GM12878 (cell line): ENCODE measurements at regions not wholly inside any gene's neighbourhood (a gene's known extent, or its start where the extent isn't known, plus 50 kb on each side); places are given as distances from the start of the nearest gene placed in this dataset.

Experiments
- ATAC-seq: fragments of 200-7000 bp; cut with Tn5 transposase; 3 replicates; pipeline ENCODE4 v1.9.1; 2020; ENCODE audit warnings: mild to moderate bottlenecking, moderate library complexity
- BruUV-seq: library from RNA; stranded (reverse); fragments of 400-500 nt; replicated peaks from 2 replicates; lab custom pipeline; 2021; lab: Mats Ljungman, UMichigan
- CTCF ChIA-PET: fragments of 300-600 bp; sonication (Branson Sonifier 250); formaldehyde crosslinking; extraction: SDS; loops from one replicate; lab custom pipeline; 2021; ENCODE audit warnings: inconsistent platforms; lab: Yijun Ruan, JAX
- POLR2A ChIA-PET: fragments of 350-600 bp; formaldehyde crosslinking; extraction: SDS; loops from one replicate; lab custom pipeline; 2021; ENCODE audit warnings: inconsistent platforms; lab: Charles Lee
- RAD21 ChIA-PET: fragments of 300-600 bp; sonication (Branson Sonifier 250); formaldehyde crosslinking; loops from one replicate; lab custom pipeline; 2023; ENCODE audit warnings: antibody characterized with exemption; ENCODE audit not compliant: unreplicated experiment; lab: Charles Lee
- SMC1A ChIA-PET: fragments of 300-600 bp; sonication (Branson Sonifier 250); formaldehyde crosslinking; loops from one replicate; lab custom pipeline; 2023; ENCODE audit not compliant: unreplicated experiment, uncharacterized antibody; lab: Charles Lee
- DNase-seq: peaks from one replicate; pipeline ENCODE4 v3.0.0-alpha.2; 2011; ENCODE audit warnings: low read depth, low spot score
- FAIRE-seq: peaks from 3 replicates; lab custom pipeline; 2011; peaks lifted over from hg19 to GRCh38; lab: Jason Lieb, UNC
- H2AFZ ChIP-seq: 2 replicates; pipeline ENCODE4 v1.6.0; 2011; ENCODE audit warnings: low read depth, low read length, control low read depth; ENCODE audit not compliant: control insufficient read depth
- H3K27ac ChIP-seq: 2 replicates; pipeline ENCODE4 v1.5.1; 2011; ENCODE audit warnings: control low read depth; ENCODE audit not compliant: control insufficient read depth, insufficient read depth
- H3K27me3 ChIP-seq, 2 experiments: replicated peaks in 1 of 2; 2 replicates each; pipeline versions ENCODE4 v1.6.0 to v1.6.1; 2011; ENCODE audit warnings: low read length in 1 of 2; ENCODE audit not compliant: control insufficient read depth in 2 of 2, insufficient read depth in 2 of 2
- H3K36me3 ChIP-seq, 2 experiments: 2 replicates each; pipeline ENCODE4 v1.5.1; 2011; ENCODE audit warnings: low read length in 1 of 2; ENCODE audit not compliant: control insufficient read depth in 2 of 2, insufficient read depth in 2 of 2
- H3K4me1 ChIP-seq: 2 replicates; pipeline ENCODE4 v1.6.1; 2011; ENCODE audit warnings: mild to moderate bottlenecking, low read length, moderate library complexity, mixed read lengths; ENCODE audit not compliant: control insufficient read depth, insufficient read depth
- H3K4me2 ChIP-seq: 2 replicates; pipeline ENCODE4 v1.6.0; 2011; ENCODE audit warnings: control low read depth; ENCODE audit not compliant: control insufficient read depth, insufficient read depth
- H3K4me3 ChIP-seq: fragments of 200-600 bp; sonication (generic); 2 replicates; pipeline ENCODE4 v1.5.1; 2016
- H3K79me2 ChIP-seq: 2 replicates; pipeline ENCODE4 v1.6.0; 2011; ENCODE audit warnings: low read length; ENCODE audit not compliant: control insufficient read depth, insufficient read depth
- H3K9ac ChIP-seq: 2 replicates; pipeline ENCODE4 v1.8.0; 2011; ENCODE audit warnings: low read length, control low read depth, mixed read lengths; ENCODE audit not compliant: control insufficient read depth, insufficient read depth
- H3K9me3 ChIP-seq: replicated peaks from 3 replicates; pipeline ENCODE4 v1.5.1; 2011; ENCODE audit warnings: mild to moderate bottlenecking, low read length; ENCODE audit not compliant: control insufficient read depth, insufficient read depth
- H4K20me1 ChIP-seq: 2 replicates; pipeline ENCODE4 v1.6.0; 2011; ENCODE audit not compliant: control insufficient read depth, insufficient read depth
- ETV6 ChIP-seq, 2 experiments: fragments of 450-650 bp in 1 of 2; IDR thresholded peaks in 1 of 2; conservative IDR thresholded peaks in 1 of 2; 2 replicates each; pipeline ENCODE4 v1.6.1; 2014; ENCODE audit warnings: antibody characterized with exemption in 1 of 2, borderline replicate concordance in 1 of 2, low read depth in 1 of 2, mild to moderate bottlenecking in 1 of 2, moderate library complexity in 1 of 2
- HCFC1 ChIP-seq: fragments of 150-350 bp; IDR thresholded peaks from 2 replicates; pipeline ENCODE4 v1.6.1; 2014; ENCODE audit warnings: low read length
- POLR2A ChIP-seq: IDR thresholded peaks from 2 replicates; pipeline ENCODE4 v1.6.1; 2011; ENCODE audit warnings: low read depth, mild to moderate bottlenecking, low read length
- POLR2AphosphoS5 ChIP-seq: IDR thresholded peaks from 2 replicates; pipeline ENCODE4 v1.6.1; 2011; ENCODE audit warnings: mild to moderate bottlenecking, low read length, inconsistent platforms
- PRDM15 ChIP-seq: fragments of 450-650 bp; formaldehyde crosslinking; IDR thresholded peaks from 2 replicates; pipeline ENCODE4 v1.4.0; 2020; ENCODE audit warnings: mild to moderate bottlenecking, moderate library complexity
- RAD51 ChIP-seq: fragments of 450-650 bp; IDR thresholded peaks from 2 replicates; pipeline ENCODE4 v1.6.1; 2016; ENCODE audit warnings: moderate library complexity, mild to moderate bottlenecking, inconsistent platforms
- SPI1 ChIP-seq: IDR thresholded peaks from 2 replicates; pipeline ENCODE4 v1.6.1; 2011; ENCODE audit warnings: low read depth, mild to moderate bottlenecking, low read length, moderate library complexity, borderline replicate concordance; ENCODE audit not compliant: insufficient read depth
- SREBF2 ChIP-seq: IDR thresholded peaks from 2 replicates; pipeline ENCODE4 v1.6.1; 2012; ENCODE audit warnings: mild to moderate bottlenecking, low read length
- SRF ChIP-seq, 2 experiments: IDR thresholded peaks; 2 replicates each; pipeline ENCODE4 v1.6.1; 2011; ENCODE audit warnings: low read depth in 2 of 2, low read length in 2 of 2, mild to moderate bottlenecking in 1 of 2, moderate library complexity in 1 of 2
- TBL1XR1 ChIP-seq: IDR thresholded peaks from 2 replicates; pipeline ENCODE4 v1.6.1; 2012; ENCODE audit warnings: low read depth, low read length, improper control_type of control experiment
- WGBS: methylation state at CpG from one replicate; pipeline ENCODE4 v1.1.6; 2016; ENCODE audit warnings: low lambda C conversion rate; ENCODE audit not compliant: insufficient replicate concordance, insufficient coverage; ENCODE audit errors: missing lambda C conversion rate; 5-methylcytosine and 5-hydroxymethylcytosine counted together
- in situ Hi-C: fragments of 300-500 bp; cut with MboI; formaldehyde crosslinking; loops from 9 replicates; pipeline ENCODE4 v1.14.3; 2018; ENCODE audit warnings: mixed read lengths
- intact Hi-C: fragments of 100-400 bp; cut with micrococcal nuclease; formaldehyde crosslinking; loops from one replicate; pipeline ENCODE4 v1.14.2; 2022; ENCODE audit not compliant: unreplicated experiment
- TF ChIP-seq, protein P1 (sequence below): IDR thresholded peaks from 2 replicates; pipeline ENCODE4 v1.6.1; 2012; ENCODE audit warnings: low read length, inconsistent platforms
- TF ChIP-seq, protein P2 (sequence below): IDR thresholded peaks from 2 replicates; pipeline ENCODE4 v1.6.1; 2011; ENCODE audit warnings: low read depth, low read length, improper control_type of control experiment, borderline replicate concordance

DNA sequence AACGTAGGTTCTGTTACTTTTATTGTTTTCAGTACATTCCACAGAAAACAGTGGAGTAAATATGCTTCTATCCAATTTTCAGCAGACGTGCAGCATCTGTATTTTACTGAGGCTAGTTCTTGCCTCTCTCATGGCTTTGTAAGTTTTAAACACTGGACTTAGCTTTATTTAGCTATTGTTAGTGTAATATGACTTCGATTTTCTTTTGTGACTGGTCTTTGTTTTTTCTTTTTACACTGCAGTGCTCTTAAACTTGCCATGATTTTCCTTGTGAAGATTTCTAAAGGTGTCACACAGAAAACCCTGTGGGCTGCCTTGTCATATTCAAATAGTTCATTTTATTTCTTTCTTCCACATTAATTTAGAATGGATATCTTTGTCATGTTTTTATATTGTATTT lies 1234.9 kb upstream of the CITED2 start (continued):
- TF ChIP-seq SPI1, result no peak
- TF ChIP-seq, protein P1, sequence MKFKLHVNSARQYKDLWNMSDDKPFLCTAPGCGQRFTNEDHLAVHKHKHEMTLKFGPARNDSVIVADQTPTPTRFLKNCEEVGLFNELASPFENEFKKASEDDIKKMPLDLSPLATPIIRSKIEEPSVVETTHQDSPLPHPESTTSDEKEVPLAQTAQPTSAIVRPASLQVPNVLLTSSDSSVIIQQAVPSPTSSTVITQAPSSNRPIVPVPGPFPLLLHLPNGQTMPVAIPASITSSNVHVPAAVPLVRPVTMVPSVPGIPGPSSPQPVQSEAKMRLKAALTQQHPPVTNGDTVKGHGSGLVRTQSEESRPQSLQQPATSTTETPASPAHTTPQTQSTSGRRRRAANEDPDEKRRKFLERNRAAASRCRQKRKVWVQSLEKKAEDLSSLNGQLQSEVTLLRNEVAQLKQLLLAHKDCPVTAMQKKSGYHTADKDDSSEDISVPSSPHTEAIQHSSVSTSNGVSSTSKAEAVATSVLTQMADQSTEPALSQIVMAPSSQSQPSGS, result no peak
- no peak for TF ChIP-seq PRDM15 (CRISPR knock-in tag)
- TF ChIP-seq SRF (IDR thresholded peaks at IDR 0.05; ENCODE audit: low read depth in 2 of 2, low read length in 2 of 2), result no peak
- TF ChIP-seq TBL1XR1, result no peak

- H3K27ac ChIP-seq, result no peak overlapping the region
- no peak overlapping the region for H3K4me3 ChIP-seq
- H3K9me3 ChIP-seq, result no peaks in the 10 kb centered on the region; the same call in 2 of the 3 replicates
- H3K79me2 ChIP-seq, result no peaks in the 10 kb centered on the region
- H3K4me2 ChIP-seq, result no peak overlapping the region
- no peak for TF ChIP-seq SREBF2
- TF ChIP-seq, protein P2, sequence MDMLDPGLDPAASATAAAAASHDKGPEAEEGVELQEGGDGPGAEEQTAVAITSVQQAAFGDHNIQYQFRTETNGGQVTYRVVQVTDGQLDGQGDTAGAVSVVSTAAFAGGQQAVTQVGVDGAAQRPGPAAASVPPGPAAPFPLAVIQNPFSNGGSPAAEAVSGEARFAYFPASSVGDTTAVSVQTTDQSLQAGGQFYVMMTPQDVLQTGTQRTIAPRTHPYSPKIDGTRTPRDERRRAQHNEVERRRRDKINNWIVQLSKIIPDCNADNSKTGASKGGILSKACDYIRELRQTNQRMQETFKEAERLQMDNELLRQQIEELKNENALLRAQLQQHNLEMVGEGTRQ, result no peak
- TF ChIP-seq RAD51, result no peak
- TF ChIP-seq POLR2AphosphoS5, result no peak
- no peak for TF ChIP-seq POLR2A
- no peak for TF ChIP-seq ETV6 (conservative IDR thresholded peaks at IDR 0.05 in 1 of 2, IDR thresholded peaks at IDR 0.05 in 1 of 2; ENCODE audit: borderline replicate concordance in 1 of 2, low read depth in 1 of 2)
- TF ChIP-seq HCFC1, result no peak
- FAIRE-seq (no peak), ATAC-seq (no peak), DNase-seq (no peak)
- no peaks in the 10 kb centered on the region for H3K4me1 ChIP-seq
- CTCF ChIA-PET, result interaction anchor here (1.5 kb wide), 1 partner anchor 11 kb away, joined by 3 read pairs; no protein-coding TSS in a partner anchor
- no TSS peak for BruUV-seq
- in situ Hi-C loops (no loop called here), intact Hi-C loops (no loop called here)
- no peaks in the 10 kb centered on the region for H4K20me1 ChIP-seq
- H3K27me3 ChIP-seq, result no peaks in the 10 kb centered on the region
- H3K9ac ChIP-seq, result no peak overlapping the region
- 56% methylated on average over 3 of the region's 3 CpGs for WGBS
- no peak overlapping the region for H2AFZ ChIP-seq
- SMC1A ChIA-PET, result no interaction called here
- no peaks in the 10 kb centered on the region for H3K36me3 ChIP-seq
- POLR2A ChIA-PET, result no interaction called here
- RAD21 ChIA-PET, result no interaction called here
These were observed 1230.3 kb upstream of the CITED2 start for GRCh38 chr6:140604786-140605185.
